ENCODE measurements at regions not wholly inside any gene's neighbourhood (a gene's known extent, or its start where the extent isn't known, plus 50 kb on each side); places are given as distances from the start of the nearest gene placed in this dataset.

GRCh38 chr10:42949287-42949686, 127.6 kb upstream of the RET start:
- Histone ChIP-seq H3K27ac (ENCODE audit: extremely low read depth, low read depth, low read length) (no peak overlapping the region), H3K4me3 (ENCODE audit: low read depth, low read length) (no peak overlapping the region), H3K36me3 (ENCODE audit: control insufficient read depth in 2 of 2, insufficient read depth in 1 of 2, low read length in 2 of 2) (no peaks in the 10 kb centered on the region), H3K4me1 (ENCODE audit: control insufficient read depth, insufficient read depth, low read length) (no peaks in the 10 kb centered on the region), H3K9me3 (ENCODE audit: control insufficient read depth, insufficient read depth, low read depth, low read length) (no peaks in the 10 kb centered on the region)
- TF ChIP-seq ZNF174 (tag by site-specific recombination; IDR thresholded peaks at IDR 0.05) (no peak), KLF16 (tag by site-specific recombination; IDR thresholded peaks at IDR 0.05) (no peak), TRIM28 (IDR thresholded peaks at IDR 0.05; ENCODE audit: borderline replicate concordance, low read length) (no peak), ZNF335 (tag by site-specific recombination; conservative IDR thresholded peaks at IDR 0.05) (no peak), ZNF558 (tag by site-specific recombination; IDR thresholded peaks at IDR 0.05) (no peak), SETDB1 (IDR thresholded peaks at IDR 0.05; ENCODE audit: insufficient read length, low read length) (no peak), ZNF350 (tag by site-specific recombination; IDR thresholded peaks at IDR 0.05) (no peak), KLF10 (tag by site-specific recombination; IDR thresholded peaks at IDR 0.05) (no peak), PATZ1 (tag by site-specific recombination; IDR thresholded peaks at IDR 0.05) (no peak), ZNF211 (tag by site-specific recombination; IDR thresholded peaks at IDR 0.05; ENCODE audit: low read depth) (no peak), ZNF37A (tag by site-specific recombination; IDR thresholded peaks at IDR 0.05) (no peak), ZBTB21 (tag by site-specific recombination; IDR thresholded peaks at IDR 0.05) (no peak)
- POLR2A ChIA-PET, result no interaction called here
- CTCF ChIA-PET, result no interaction called here

- no peak overlapping the region for H3K4me3 ChIP-seq (ENCODE audit: low read depth, low read length)
- ChIA-PET POLR2A (no interaction called here), CTCF (no interaction called here)
- H3K4me1 ChIP-seq (ENCODE audit: control insufficient read depth, insufficient read depth, low read length), result no peaks in the 10 kb centered on the region
- no peak for TF ChIP-seq ZNF138 (tag by site-specific recombination; IDR thresholded peaks at IDR 0.05; ENCODE audit: borderline replicate concordance)
- TF ChIP-seq KLF1 (tag by site-specific recombination; IDR thresholded peaks at IDR 0.05), result no peak
- no peak for TF ChIP-seq ZNF660 (tag by site-specific recombination; IDR thresholded peaks at IDR 0.05)
- no peak for TF ChIP-seq ZNF623 (tag by site-specific recombination; IDR thresholded peaks at IDR 0.05)
- no peak for TF ChIP-seq ZNF174 (tag by site-specific recombination; IDR thresholded peaks at IDR 0.05)
- TF ChIP-seq TRIM28 (IDR thresholded peaks at IDR 0.05; ENCODE audit: borderline replicate concordance, low read length), result no peak
- TF ChIP-seq ZNF350 (tag by site-specific recombination; IDR thresholded peaks at IDR 0.05), result no peak
- TF ChIP-seq, protein P1, sequence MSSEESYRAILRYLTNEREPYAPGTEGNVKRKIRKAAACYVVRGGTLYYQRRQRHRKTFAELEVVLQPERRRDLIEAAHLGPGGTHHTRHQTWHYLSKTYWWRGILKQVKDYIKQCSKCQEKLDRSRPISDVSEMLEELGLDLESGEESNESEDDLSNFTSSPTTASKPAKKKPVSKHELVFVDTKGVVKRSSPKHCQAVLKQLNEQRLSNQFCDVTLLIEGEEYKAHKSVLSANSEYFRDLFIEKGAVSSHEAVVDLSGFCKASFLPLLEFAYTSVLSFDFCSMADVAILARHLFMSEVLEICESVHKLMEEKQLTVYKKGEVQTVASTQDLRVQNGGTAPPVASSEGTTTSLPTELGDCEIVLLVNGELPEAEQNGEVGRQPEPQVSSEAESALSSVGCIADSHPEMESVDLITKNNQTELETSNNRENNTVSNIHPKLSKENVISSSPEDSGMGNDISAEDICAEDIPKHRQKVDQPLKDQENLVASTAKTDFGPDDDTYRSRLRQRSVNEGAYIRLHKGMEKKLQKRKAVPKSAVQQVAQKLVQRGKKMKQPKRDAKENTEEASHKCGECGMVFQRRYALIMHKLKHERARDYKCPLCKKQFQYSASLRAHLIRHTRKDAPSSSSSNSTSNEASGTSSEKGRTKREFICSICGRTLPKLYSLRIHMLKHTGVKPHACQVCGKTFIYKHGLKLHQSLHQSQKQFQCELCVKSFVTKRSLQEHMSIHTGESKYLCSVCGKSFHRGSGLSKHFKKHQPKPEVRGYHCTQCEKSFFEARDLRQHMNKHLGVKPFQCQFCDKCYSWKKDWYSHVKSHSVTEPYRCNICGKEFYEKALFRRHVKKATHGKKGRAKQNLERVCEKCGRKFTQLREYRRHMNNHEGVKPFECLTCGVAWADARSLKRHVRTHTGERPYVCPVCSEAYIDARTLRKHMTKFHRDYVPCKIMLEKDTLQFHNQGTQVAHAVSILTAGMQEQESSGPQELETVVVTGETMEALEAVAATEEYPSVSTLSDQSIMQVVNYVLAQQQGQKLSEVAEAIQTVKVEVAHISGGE (tag by site-specific recombination; conservative IDR thresholded peaks at IDR 0.05; ENCODE audit: low read depth), result no peak
- TF ChIP-seq, protein P2, sequence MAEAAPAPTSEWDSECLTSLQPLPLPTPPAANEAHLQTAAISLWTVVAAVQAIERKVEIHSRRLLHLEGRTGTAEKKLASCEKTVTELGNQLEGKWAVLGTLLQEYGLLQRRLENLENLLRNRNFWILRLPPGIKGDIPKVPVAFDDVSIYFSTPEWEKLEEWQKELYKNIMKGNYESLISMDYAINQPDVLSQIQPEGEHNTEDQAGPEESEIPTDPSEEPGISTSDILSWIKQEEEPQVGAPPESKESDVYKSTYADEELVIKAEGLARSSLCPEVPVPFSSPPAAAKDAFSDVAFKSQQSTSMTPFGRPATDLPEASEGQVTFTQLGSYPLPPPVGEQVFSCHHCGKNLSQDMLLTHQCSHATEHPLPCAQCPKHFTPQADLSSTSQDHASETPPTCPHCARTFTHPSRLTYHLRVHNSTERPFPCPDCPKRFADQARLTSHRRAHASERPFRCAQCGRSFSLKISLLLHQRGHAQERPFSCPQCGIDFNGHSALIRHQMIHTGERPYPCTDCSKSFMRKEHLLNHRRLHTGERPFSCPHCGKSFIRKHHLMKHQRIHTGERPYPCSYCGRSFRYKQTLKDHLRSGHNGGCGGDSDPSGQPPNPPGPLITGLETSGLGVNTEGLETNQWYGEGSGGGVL (tag by site-specific recombination; IDR thresholded peaks at IDR 0.05), result no peak
- no peak for TF ChIP-seq SALL2 (tag by site-specific recombination; IDR thresholded peaks at IDR 0.05; ENCODE audit: borderline replicate concordance)
- no peak overlapping the region for H3K27ac ChIP-seq (ENCODE audit: extremely low read depth, low read depth, low read length)
- H3K36me3 ChIP-seq (ENCODE audit: control insufficient read depth in 2 of 2, insufficient read depth in 1 of 2, low read length in 2 of 2), result no peaks in the 10 kb centered on the region
- H3K9me3 ChIP-seq (ENCODE audit: control insufficient read depth, insufficient read depth, low read depth, low read length), result no peaks in the 10 kb centered on the region
These were observed 126.0 kb upstream of the RET start for GRCh38 chr10:42950606-42951485.

Data from HEK293 (cell line).